UCSD-AML1 (cell line): ENCODE measurements at regions not wholly inside any gene's neighbourhood (a gene's known extent, or its start where the extent isn't known, plus 50 kb on each side); places are given as distances from the start of the nearest gene placed in this dataset.
A peak's percentile ranks its signal among the peaks of the same experiment; 100 is the strongest.
"Not testable (repeated sequence)": the region's sequence is repeated elsewhere in the genome, so short reads cannot be mapped to it uniquely, and the experiment has no call there.

Experiments used
- DNase-seq: peaks from one replicate; lab custom pipeline; 2025; ENCODE audit not compliant: unreplicated experiment; lab: John Stamatoyannopoulos, UW

GRCh38 chr1:212495766-212496494 is 63.2 kb downstream of the NENF start:
- DNase-seq: no peak

- DNase-seq: no peak
Observed at GRCh38 chr1:212496682-212497081, 64.0 kb downstream of the NENF start.

GRCh38 chr1:212497553-212497952 is 64.8 kb downstream of the NENF start:
- no peak for DNase-seq

- DNase-seq: no peak
Observed at GRCh38 chr1:212498283-212499040, 65.7 kb downstream of the NENF start.

GRCh38 chr1:212500351-212500750 is 67.6 kb downstream of the NENF start:
- no peak for DNase-seq

GRCh38 chr1:212500983-212501382 is 68.3 kb downstream of the NENF start:
- DNase-seq: no peak

GRCh38 chr1:212503714-212504113 is 71.0 kb downstream of the NENF start:
- no peak for DNase-seq

- no peak for DNase-seq
Observed at GRCh38 chr1:212504171-212504803, 71.6 kb downstream of the NENF start.

GRCh38 chr1:212506666-212507065 is 73.9 kb downstream of the NENF start:
- DNase-seq: no peak

GRCh38 chr1:212507369-212507768 is 74.6 kb downstream of the NENF start:
- DNase-seq: no peak

GRCh38 chr1:212512816-212513559 is 80.3 kb downstream of the NENF start:
- no peak for DNase-seq

GRCh38 chr1:212513586-212513985 is 80.9 kb downstream of the NENF start:
- DNase-seq: no peak

GRCh38 chr1:212514056-212514614 is 81.4 kb downstream of the NENF start:
- peak; percentile 56 for DNase-seq

GRCh38 chr1:212514782-212515181 is 82.1 kb downstream of the NENF start:
- no peak for DNase-seq

- DNase-seq: no peak
Observed at GRCh38 chr1:212515329-212515760, 82.6 kb downstream of the NENF start.

GRCh38 chr1:212516012-212516411 is 83.3 kb downstream of the NENF start:
- DNase-seq: not testable (repeated sequence)

GRCh38 chr1:212518188-212519054 is 85.7 kb downstream of the NENF start:
- DNase-seq: no peak

- DNase-seq: no peak
Observed at GRCh38 chr1:212519131-212519530, 86.4 kb downstream of the NENF start.

- no peak for DNase-seq
Observed at GRCh38 chr1:212520299-212520698, 87.6 kb downstream of the NENF start.

- no peak for DNase-seq
Observed at GRCh38 chr1:212520746-212521145, 87.8 kb upstream of the ATF3 start.
